ENCODE measurements at regions not wholly inside any gene's neighbourhood (a gene's known extent, or its start where the extent isn't known, plus 50 kb on each side); places are given as distances from the start of the nearest gene placed in this dataset.

GRCh38 chr2:121872651-121873050 is 117.2 kb downstream of the TSN start:
- TF ChIP-seq ZNF766 (CRISPR knock-in tag; conservative IDR thresholded peaks at IDR 0.05) (no peak), GABPB1 (CRISPR knock-in tag; IDR thresholded peaks at IDR 0.05) (no peak), JUND (IDR thresholded peaks at IDR 0.05; ENCODE audit: borderline replicate concordance, low read depth, low read length) (no peak), JUND (tag; IDR thresholded peaks at IDR 0.05; ENCODE audit: borderline replicate concordance, low read depth, low read length) (no peak), MBD2 (IDR thresholded peaks at IDR 0.05; ENCODE audit: borderline replicate concordance, low read depth) (no peak), SMAD3 (CRISPR knock-in tag; conservative IDR thresholded peaks at IDR 0.05) (no peak), CTCF (IDR thresholded peaks at IDR 0.05 in 2 of 3, conservative IDR thresholded peaks at IDR 0.05 in 1 of 3; ENCODE audit: insufficient read depth in 2 of 3, low read depth in 1 of 3, low read length in 3 of 3) (no peak), ZFX (CRISPR knock-in tag; IDR thresholded peaks at IDR 0.05) (no peak), NRF1 (conservative IDR thresholded peaks at IDR 0.05 in 1 of 2, IDR thresholded peaks at IDR 0.05 in 1 of 2) (no peak)
